A673 (cell line): ENCODE measurements at regions not wholly inside any gene's neighbourhood (a gene's known extent, or its start where the extent isn't known, plus 50 kb on each side); places are given as distances from the start of the nearest gene placed in this dataset.

Source experiments
- BruUV-seq: library from RNA; stranded (reverse); fragments of 400-500 nt; replicated peaks from 2 replicates; lab custom pipeline; 2021; lab: Mats Ljungman, UMichigan
- CTCF ChIA-PET: fragments of 300-600 bp; sonication (Branson Sonifier 250); formaldehyde crosslinking; loops from one replicate; lab custom pipeline; 2022; ENCODE audit warnings: antibody characterized with exemption; lab: Charles Lee
- POLR2A ChIA-PET: fragments of 300-600 bp; sonication (Branson Sonifier 250); formaldehyde crosslinking; loops from one replicate; lab custom pipeline; 2022; ENCODE audit warnings: antibody characterized with exemption; ENCODE audit not compliant: low non-redundant PET; lab: Charles Lee
- DNase-seq: peaks from one replicate; pipeline ENCODE4 v3.0.0-alpha.2; 2015; ENCODE audit warnings: low spot score
- H3K27ac ChIP-seq: fragments of 200-600 bp; sonication (generic); 2 replicates; pipeline ENCODE4 v1.5.1; 2016; ENCODE audit warnings: mixed run types, low read depth, mild to moderate bottlenecking, mixed read lengths, antibody characterized with exemption, low read length; ENCODE audit not compliant: poor library complexity, severe bottlenecking
- H3K27me3 ChIP-seq: fragments of 200-600 bp; sonication (generic); replicated peaks from 2 replicates; pipeline ENCODE4 v1.6.1; 2017; ENCODE audit warnings: mixed run types, low read depth, mild to moderate bottlenecking, mixed read lengths, antibody characterized with exemption, low read length; ENCODE audit not compliant: insufficient read depth, poor library complexity
- H3K36me3 ChIP-seq: fragments of 200-600 bp; sonication (generic); 2 replicates; pipeline ENCODE4 v1.6.1; 2016; ENCODE audit warnings: mixed run types, mild to moderate bottlenecking, mixed read lengths, antibody characterized with exemption, low read length; ENCODE audit not compliant: insufficient read depth, poor library complexity, severe bottlenecking
- H3K4me1 ChIP-seq: fragments of 200-600 bp; sonication (generic); 2 replicates; pipeline ENCODE4 v1.6.1; 2017; ENCODE audit warnings: mixed run types, mild to moderate bottlenecking, mixed read lengths, antibody characterized with exemption, low read length; ENCODE audit not compliant: insufficient read depth, poor library complexity, severe bottlenecking
- H3K4me3 ChIP-seq: fragments of 200-600 bp; sonication (generic); 2 replicates; pipeline ENCODE4 v1.5.1; 2016; ENCODE audit warnings: low read depth, mixed run types, mild to moderate bottlenecking, mixed read lengths, low read length; ENCODE audit not compliant: poor library complexity, severe bottlenecking
- H3K9me3 ChIP-seq: fragments of 200-600 bp; sonication (generic); 2 replicates; pipeline ENCODE4 v1.6.1; 2016; ENCODE audit warnings: mixed run types, low read depth, mild to moderate bottlenecking, mixed read lengths, antibody characterized with exemption, low read length; ENCODE audit not compliant: poor library complexity, severe bottlenecking
- EZH2 ChIP-seq: fragments of 200-600 bp; sonication (generic); IDR thresholded peaks from 2 replicates; pipeline ENCODE4 v1.6.1; 2017; ENCODE audit warnings: borderline replicate concordance, low read depth, mild to moderate bottlenecking, mixed read lengths, antibody characterized with exemption, low read length; ENCODE audit not compliant: poor library complexity, severe bottlenecking
- intact Hi-C: fragments of 100-400 bp; cut with micrococcal nuclease; formaldehyde crosslinking; loops from one replicate; pipeline ENCODE4 v1.10.0; 2022; ENCODE audit not compliant: unreplicated experiment
- TF ChIP-seq, protein P1 (sequence below): fragments of 300-800, 200-600 bp; sonication (generic); conservative IDR thresholded peaks from 2 replicates; pipeline ENCODE4 v1.5.1; 2017; ENCODE audit warnings: low read depth, mild to moderate bottlenecking, antibody characterized with exemption, low read length, moderate library complexity, mixed read lengths

DNA sequence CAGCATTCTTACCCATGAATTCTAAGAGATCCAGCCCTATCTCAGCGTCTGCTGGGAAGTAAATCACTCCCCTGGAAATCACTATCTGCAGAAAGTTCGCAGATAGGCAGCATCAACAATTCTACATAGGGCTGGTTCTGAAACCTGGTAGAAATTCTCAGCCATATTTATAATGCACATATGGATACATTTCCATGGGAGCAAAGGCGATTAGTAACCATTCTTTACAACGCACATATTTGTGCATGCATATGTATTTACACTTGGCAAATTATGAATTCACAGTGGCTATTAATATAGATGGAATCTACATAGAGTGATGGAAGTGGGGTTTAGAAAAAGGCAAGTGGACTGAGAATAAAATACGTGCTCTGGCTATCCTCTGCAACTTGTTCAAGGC, 128.0 kb upstream of the FOXB1 start:
- ChIA-PET CTCF (no interaction called here), POLR2A (no interaction called here)
- intact Hi-C loops = no loop called here
- DNase-seq = no peak
- TF ChIP-seq, protein P1, sequence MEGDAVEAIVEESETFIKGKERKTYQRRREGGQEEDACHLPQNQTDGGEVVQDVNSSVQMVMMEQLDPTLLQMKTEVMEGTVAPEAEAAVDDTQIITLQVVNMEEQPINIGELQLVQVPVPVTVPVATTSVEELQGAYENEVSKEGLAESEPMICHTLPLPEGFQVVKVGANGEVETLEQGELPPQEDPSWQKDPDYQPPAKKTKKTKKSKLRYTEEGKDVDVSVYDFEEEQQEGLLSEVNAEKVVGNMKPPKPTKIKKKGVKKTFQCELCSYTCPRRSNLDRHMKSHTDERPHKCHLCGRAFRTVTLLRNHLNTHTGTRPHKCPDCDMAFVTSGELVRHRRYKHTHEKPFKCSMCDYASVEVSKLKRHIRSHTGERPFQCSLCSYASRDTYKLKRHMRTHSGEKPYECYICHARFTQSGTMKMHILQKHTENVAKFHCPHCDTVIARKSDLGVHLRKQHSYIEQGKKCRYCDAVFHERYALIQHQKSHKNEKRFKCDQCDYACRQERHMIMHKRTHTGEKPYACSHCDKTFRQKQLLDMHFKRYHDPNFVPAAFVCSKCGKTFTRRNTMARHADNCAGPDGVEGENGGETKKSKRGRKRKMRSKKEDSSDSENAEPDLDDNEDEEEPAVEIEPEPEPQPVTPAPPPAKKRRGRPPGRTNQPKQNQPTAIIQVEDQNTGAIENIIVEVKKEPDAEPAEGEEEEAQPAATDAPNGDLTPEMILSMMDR = no peak
- TF ChIP-seq EZH2 = no peak
- Histone ChIP-seq H3K27me3 (peaks cover 10% of the 10 kb centered on the region), H3K4me1 (no peaks in the 10 kb centered on the region), H3K36me3 (no peaks in the 10 kb centered on the region), H3K9me3 (no peaks in the 10 kb centered on the region), H3K27ac (no peak overlapping the region), H3K4me3 (no peak overlapping the region)
- no TSS peak for BruUV-seq

DNA sequence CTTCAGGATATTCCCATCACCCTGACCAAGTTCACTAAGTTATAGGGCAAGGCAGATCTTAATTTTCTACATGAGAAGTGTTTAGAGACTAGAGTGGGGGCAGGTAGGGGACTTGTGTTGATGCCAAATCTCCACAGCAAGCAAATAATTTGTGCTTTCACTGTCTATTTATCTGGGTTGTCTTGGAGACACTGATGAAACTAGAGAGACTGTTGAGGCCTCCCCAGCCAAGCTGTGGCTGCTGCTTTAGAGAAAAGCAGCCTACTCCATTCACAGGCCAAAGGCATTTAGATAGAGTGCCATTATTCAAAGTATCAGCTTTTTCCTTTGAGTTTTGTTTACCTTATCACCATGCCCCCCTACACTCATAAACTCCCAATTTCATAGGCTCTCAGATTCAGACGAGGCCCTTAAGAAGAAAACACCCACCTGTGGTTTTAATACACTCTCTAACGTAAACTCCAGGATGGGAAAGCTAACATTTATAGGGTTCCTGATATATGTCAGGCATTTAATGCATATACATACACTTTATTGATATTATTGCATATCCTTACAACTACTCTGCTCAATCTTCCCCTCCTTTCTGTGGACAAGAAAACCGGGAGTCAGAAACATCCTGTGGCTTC, 130.4 kb upstream of the FOXB1 start:
- ChIA-PET CTCF (no interaction called here), POLR2A (no interaction called here)
- Histone ChIP-seq H3K4me3 (no peak overlapping the region), H3K27ac (no peak overlapping the region), H3K36me3 (no peaks in the 10 kb centered on the region), H3K27me3 (peaks cover 30% of the 10 kb centered on the region), H3K4me1 (no peaks in the 10 kb centered on the region), H3K9me3 (no peaks in the 10 kb centered on the region)
- no peak for DNase-seq
- no TSS peak for BruUV-seq
- TF ChIP-seq EZH2 = no peak
- TF ChIP-seq, protein P1 = no peak
- intact Hi-C loops = no loop called here

DNA sequence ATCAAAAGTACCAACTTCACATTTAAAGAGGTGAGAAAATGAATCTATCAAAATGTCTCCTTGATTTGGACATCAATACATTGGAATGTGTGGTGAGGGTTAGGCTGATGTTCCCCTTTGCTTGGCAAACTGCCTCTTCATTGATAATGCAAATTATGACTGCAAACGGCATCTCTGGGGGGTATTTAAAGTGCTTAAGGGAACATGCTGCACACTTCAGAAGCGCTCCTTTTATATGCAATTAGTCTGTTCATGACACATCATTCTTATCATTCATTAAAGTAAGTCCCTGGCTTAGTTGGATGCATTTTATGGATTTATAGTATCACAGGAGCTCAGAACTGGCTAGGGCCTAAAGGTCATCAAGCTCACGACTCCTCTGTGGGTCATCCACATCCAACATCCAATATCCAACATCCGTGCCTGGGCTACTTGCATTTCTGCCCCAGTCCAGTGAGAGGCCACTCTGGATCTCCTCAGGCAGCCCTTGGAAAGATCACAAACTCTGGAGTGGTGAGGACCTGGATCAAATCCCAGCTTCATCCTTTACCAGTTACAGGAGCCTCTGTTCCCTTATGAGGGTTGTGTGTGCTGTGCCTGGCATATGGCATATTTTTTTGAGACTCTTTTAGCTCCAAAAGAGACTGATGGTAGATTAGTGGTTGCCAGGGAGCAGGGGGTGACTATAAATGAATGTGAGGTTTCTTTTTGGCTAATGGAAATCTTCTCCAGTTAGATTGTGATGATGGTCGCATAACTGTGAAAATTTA, 136.8 kb upstream of the FOXB1 start:
- CTCF ChIA-PET = no interaction called here
- intact Hi-C loops = no loop called here
- H3K4me3 ChIP-seq = no peak overlapping the region

More for the DNA sequence above, 136.8 kb upstream of the FOXB1 start:
- BruUV-seq = no TSS peak
- POLR2A ChIA-PET = no interaction called here
- no peak for TF ChIP-seq EZH2
- TF ChIP-seq, protein P1 = no peak
- DNase-seq = no peak
- Histone ChIP-seq H3K27me3 (peaks cover 46% of the 10 kb centered on the region), H3K9me3 (no peaks in the 10 kb centered on the region), H3K36me3 (no peaks in the 10 kb centered on the region), H3K27ac (no peak overlapping the region), H3K4me1 (no peaks in the 10 kb centered on the region)
